ENCODE measurements at regions not wholly inside any gene's neighbourhood (a gene's known extent, or its start where the extent isn't known, plus 50 kb on each side); places are given as distances from the start of the nearest gene placed in this dataset.

GRCh38 chr1:96374076-96374762 lies 347.4 kb upstream of the PTBP2 start:
- FAIRE-seq, result no peak
- no peak overlapping the region for H2BK15ac ChIP-seq (ENCODE audit: low read length)
- no peak overlapping the region for H2AK5ac ChIP-seq (ENCODE audit: low read depth, low read length)
- no peaks in the 10 kb centered on the region for H3K9me3 ChIP-seq (ENCODE audit: insufficient read depth in 2 of 2, low read depth in 1 of 2, low read length in 1 of 2)
- no peak for DNase-seq (ENCODE audit: low read depth in 1 of 2, low spot score in 2 of 2)
- H3K4ac ChIP-seq (replicated peaks; ENCODE audit: insufficient read length, low read depth, low read length), result no peak overlapping the region
- no peak overlapping the region for H3K14ac ChIP-seq (ENCODE audit: insufficient read length)
- no peaks in the 10 kb centered on the region for H3K79me1 ChIP-seq (ENCODE audit: low read depth, low read length)
- no peaks in the 10 kb centered on the region for H3K4me1 ChIP-seq (replicated peaks in 1 of 4; ENCODE audit: control insufficient read depth in 3 of 4, insufficient read depth in 4 of 4, low read length in 3 of 4)
- no peak overlapping the region for H3K4me3 ChIP-seq (ENCODE audit: extremely low read depth in 1 of 4, insufficient read depth in 2 of 4, low read depth in 3 of 4, low read length in 4 of 4)
- H4K20me1 ChIP-seq (replicated peaks in 1 of 2; ENCODE audit: control insufficient read depth in 1 of 2, insufficient read depth in 2 of 2, low read length in 2 of 2), result no peaks in the 10 kb centered on the region
- H2BK12ac ChIP-seq (ENCODE audit: low read depth, low read length), result no peak overlapping the region
- H3K4me2 ChIP-seq (ENCODE audit: insufficient read depth in 1 of 2, low read depth in 2 of 2, low read length in 2 of 2), result no peak overlapping the region
- H2AFZ ChIP-seq (ENCODE audit: low read length), result no peak overlapping the region
- H2BK120ac ChIP-seq (replicated peaks; ENCODE audit: low read depth, low read length), result no peak overlapping the region
- H3K36me3 ChIP-seq (ENCODE audit: control insufficient read depth in 2 of 4, insufficient read depth in 4 of 4, low read length in 3 of 4), result no peaks in the 10 kb centered on the region
- no peaks in the 10 kb centered on the region for H3K27me3 ChIP-seq (replicated peaks in 1 of 4; ENCODE audit: control insufficient read depth in 3 of 4, extremely low read depth in 1 of 4, insufficient read depth in 3 of 4, low read length in 3 of 4)
- H3K27ac ChIP-seq (ENCODE audit: low read depth, low read length), result no peak overlapping the region
- no peak overlapping the region for H4K91ac ChIP-seq (replicated peaks; ENCODE audit: insufficient read length, low read length)
- no peak overlapping the region for H3K23ac ChIP-seq (ENCODE audit: insufficient read length)
- H2BK20ac ChIP-seq (ENCODE audit: low read length), result no peak overlapping the region
- H3K23me2 ChIP-seq (ENCODE audit: low read depth, low read length), result no peaks in the 10 kb centered on the region
- 83% methylated on average over 1 of the region's 1 CpG; no CpG with 5 or more reads in 1 of the 2 experiments for WGBS, 2 experiments (ENCODE audit: extremely low coverage in 1 of 2, insufficient coverage in 1 of 2, insufficient read length in 1 of 2, insufficient replicate concordance in 2 of 2, low coverage in 1 of 2, low lambda C conversion rate in 2 of 2, missing lambda C conversion rate in 1 of 2)
- no peak overlapping the region for H4K5ac ChIP-seq (ENCODE audit: insufficient read length, low read depth, low read length)
- H3K56ac ChIP-seq (replicated peaks; ENCODE audit: insufficient read length, low read depth, low read length), result no peak overlapping the region
- POLR2A ChIA-PET (ENCODE audit: partially characterized antibody), result no interaction called here
- CTCF ChIA-PET (ENCODE audit: partially characterized antibody), result no interaction called here
- no peak overlapping the region for H4K8ac ChIP-seq (ENCODE audit: extremely low read depth, insufficient read depth, low read length)
- no peak overlapping the region for H3K18ac ChIP-seq (ENCODE audit: extremely low read depth, low read length)
- H3K9ac ChIP-seq (replicated peaks in 1 of 4; ENCODE audit: extremely low read depth in 1 of 4, low read depth in 3 of 4, low read length in 3 of 4), result no peak overlapping the region
- H3K79me2 ChIP-seq (ENCODE audit: control insufficient read depth in 1 of 2, insufficient read depth in 2 of 2, low read length in 2 of 2), result no peaks in the 10 kb centered on the region
- H2BK5ac ChIP-seq (ENCODE audit: low read depth, low read length), result no peak overlapping the region
- TF ChIP-seq NRF1 (IDR thresholded peaks at IDR 0.05; ENCODE audit: low read depth, low read length) (no peak), NANOG (IDR thresholded peaks at IDR 0.05; ENCODE audit: insufficient read depth, low read depth, low read length, poor library complexity, severe bottlenecking) (no peak), RXRA (IDR thresholded peaks at IDR 0.05; ENCODE audit: insufficient read depth, low read depth, low read length) (no peak), TEAD4 (IDR thresholded peaks at IDR 0.05; ENCODE audit: low read depth, low read length) (no peak), POLR2AphosphoS5 (IDR thresholded peaks at IDR 0.05; ENCODE audit: low read depth, low read length) (no peak), TAF7 (optimal IDR thresholded peaks at IDR 0.05; ENCODE audit: borderline replicate concordance, low read depth, low read length) (no peak), CTCF (IDR thresholded peaks at IDR 0.05; ENCODE audit: control extremely low read depth in 1 of 3, insufficient read depth in 1 of 3, low read depth in 1 of 3, low read length in 3 of 3) (no peak), TCF12 (IDR thresholded peaks at IDR 0.05; ENCODE audit: low read depth, low read length) (no peak), KDM5A (IDR thresholded peaks at IDR 0.05; ENCODE audit: low read length) (no peak), SP4 (IDR thresholded peaks at IDR 0.05; ENCODE audit: low read length) (no peak), MAX (IDR thresholded peaks at IDR 0.05) (no peak), GABPA (IDR thresholded peaks at IDR 0.05; ENCODE audit: borderline replicate concordance, insufficient read depth, low read length) (no peak)

Measured in H1 (cell line).